ENCODE measurements at regions not wholly inside any gene's neighbourhood (a gene's known extent, or its start where the extent isn't known, plus 50 kb on each side); places are given as distances from the start of the nearest gene placed in this dataset.
A peak's percentile ranks its signal among the peaks of the same experiment; 100 is the strongest.

DNA sequence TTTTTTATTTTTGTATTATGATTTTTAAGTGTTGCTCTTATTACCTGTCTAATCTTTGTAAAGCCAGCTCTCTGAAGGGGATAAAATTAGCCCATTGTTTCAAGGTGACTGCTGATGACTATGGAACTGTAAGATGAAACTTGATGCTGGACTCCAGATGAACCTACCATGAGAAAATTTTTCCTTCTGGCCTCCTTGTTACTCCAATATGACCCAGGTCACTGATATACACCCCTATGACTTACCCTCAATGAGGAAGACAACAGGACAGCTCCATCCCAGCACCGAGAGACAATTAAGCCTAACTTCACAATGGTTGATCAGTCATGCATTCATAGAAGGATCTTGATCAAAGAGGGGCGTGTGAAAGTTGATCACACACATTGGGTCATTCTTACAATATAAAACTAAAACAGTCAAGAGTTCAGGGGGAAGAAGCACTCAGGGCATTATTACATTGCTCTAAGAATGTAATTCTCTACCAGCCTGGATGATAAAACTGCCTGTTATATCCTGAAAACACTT, 230.8 kb upstream of the AGTR2 start (continued):
- TF ChIP-seq, protein P1, sequence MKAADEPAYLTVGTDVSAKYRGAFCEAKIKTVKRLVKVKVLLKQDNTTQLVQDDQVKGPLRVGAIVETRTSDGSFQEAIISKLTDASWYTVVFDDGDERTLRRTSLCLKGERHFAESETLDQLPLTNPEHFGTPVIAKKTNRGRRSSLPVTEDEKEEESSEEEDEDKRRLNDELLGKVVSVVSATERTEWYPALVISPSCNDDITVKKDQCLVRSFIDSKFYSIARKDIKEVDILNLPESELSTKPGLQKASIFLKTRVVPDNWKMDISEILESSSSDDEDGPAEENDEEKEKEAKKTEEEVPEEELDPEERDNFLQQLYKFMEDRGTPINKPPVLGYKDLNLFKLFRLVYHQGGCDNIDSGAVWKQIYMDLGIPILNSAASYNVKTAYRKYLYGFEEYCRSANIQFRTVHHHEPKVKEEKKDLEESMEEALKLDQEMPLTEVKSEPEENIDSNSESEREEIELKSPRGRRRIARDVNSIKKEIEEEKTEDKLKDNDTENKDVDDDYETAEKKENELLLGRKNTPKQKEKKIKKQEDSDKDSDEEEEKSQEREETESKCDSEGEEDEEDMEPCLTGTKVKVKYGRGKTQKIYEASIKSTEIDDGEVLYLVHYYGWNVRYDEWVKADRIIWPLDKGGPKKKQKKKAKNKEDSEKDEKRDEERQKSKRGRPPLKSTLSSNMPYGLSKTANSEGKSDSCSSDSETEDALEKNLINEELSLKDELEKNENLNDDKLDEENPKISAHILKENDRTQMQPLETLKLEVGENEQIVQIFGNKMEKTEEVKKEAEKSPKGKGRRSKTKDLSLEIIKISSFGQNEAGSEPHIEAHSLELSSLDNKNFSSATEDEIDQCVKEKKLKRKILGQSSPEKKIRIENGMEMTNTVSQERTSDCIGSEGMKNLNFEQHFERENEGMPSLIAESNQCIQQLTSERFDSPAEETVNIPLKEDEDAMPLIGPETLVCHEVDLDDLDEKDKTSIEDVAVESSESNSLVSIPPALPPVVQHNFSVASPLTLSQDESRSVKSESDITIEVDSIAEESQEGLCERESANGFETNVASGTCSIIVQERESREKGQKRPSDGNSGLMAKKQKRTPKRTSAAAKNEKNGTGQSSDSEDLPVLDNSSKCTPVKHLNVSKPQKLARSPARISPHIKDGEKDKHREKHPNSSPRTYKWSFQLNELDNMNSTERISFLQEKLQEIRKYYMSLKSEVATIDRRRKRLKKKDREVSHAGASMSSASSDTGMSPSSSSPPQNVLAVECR (CRISPR knock-in tag; IDR thresholded peaks at IDR 0.05; ENCODE audit: borderline replicate concordance): no peak

DNA sequence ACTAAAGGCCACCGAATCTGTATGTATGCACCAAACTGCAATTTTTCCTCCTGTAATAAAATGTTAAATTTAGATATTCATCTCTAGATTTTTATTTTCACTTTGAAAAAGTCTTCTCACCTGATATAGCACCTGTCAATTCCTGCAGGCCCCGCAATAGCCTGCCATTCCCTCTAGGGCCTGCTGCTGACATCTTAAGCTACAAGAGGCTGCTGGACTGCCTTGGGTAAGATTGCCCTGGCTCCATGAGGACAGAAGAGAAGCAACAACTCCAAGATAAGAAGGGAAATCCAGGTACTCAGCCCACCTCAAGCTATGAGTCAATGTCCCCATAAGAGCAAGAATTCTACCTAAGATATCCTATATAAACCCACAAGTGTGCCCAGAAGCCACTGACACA, 230.2 kb upstream of the AGTR2 start:
- DNase-seq (ENCODE audit: low spot score) (no peak), FAIRE-seq (no peak), ATAC-seq (peak; percentile 58)
- CTCF ChIA-PET (ENCODE audit: low intra/inter-chr PET ratio, low total read pairs): no interaction called here
- no peaks in the 10 kb centered on the region for H4K20me1 ChIP-seq (ENCODE audit: insufficient read depth, low read length)
- H2AFZ ChIP-seq (ENCODE audit: low read length): no peak overlapping the region
- no peaks in the 10 kb centered on the region for H3K79me2 ChIP-seq (ENCODE audit: insufficient read depth, low read length)
- no peak overlapping the region for H3K27ac ChIP-seq (ENCODE audit: extremely low read length, insufficient read depth, low read length)
- peaks cover 22% of the 10 kb centered on the region for H3K4me1 ChIP-seq (ENCODE audit: insufficient read depth, low read length)
- H3K4me3 ChIP-seq (replicated peaks in 1 of 3; ENCODE audit: insufficient read depth in 1 of 3, low read depth in 2 of 3, low read length in 3 of 3): no peak overlapping the region; a peak in 1 of 6 replicates
- TF ChIP-seq, protein P2, sequence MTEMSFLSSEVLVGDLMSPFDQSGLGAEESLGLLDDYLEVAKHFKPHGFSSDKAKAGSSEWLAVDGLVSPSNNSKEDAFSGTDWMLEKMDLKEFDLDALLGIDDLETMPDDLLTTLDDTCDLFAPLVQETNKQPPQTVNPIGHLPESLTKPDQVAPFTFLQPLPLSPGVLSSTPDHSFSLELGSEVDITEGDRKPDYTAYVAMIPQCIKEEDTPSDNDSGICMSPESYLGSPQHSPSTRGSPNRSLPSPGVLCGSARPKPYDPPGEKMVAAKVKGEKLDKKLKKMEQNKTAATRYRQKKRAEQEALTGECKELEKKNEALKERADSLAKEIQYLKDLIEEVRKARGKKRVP (CRISPR knock-in tag; IDR thresholded peaks at IDR 0.05): no peak
- TF ChIP-seq ZNF839 (CRISPR knock-in tag; IDR thresholded peaks at IDR 0.05; ENCODE audit: borderline replicate concordance): no peak
- TF ChIP-seq YEATS4 (CRISPR knock-in tag; IDR thresholded peaks at IDR 0.05; ENCODE audit: borderline replicate concordance): no peak
- TF ChIP-seq ZNF768 (CRISPR knock-in tag; IDR thresholded peaks at IDR 0.05): no peak
- no peak for TF ChIP-seq RORA (CRISPR knock-in tag; IDR thresholded peaks at IDR 0.05)
- no peak for TF ChIP-seq ZNF703 (CRISPR knock-in tag; IDR thresholded peaks at IDR 0.05; ENCODE audit: borderline replicate concordance)
- TF ChIP-seq PHF21A (CRISPR knock-in tag; IDR thresholded peaks at IDR 0.05): no peak
- TF ChIP-seq, protein P3, sequence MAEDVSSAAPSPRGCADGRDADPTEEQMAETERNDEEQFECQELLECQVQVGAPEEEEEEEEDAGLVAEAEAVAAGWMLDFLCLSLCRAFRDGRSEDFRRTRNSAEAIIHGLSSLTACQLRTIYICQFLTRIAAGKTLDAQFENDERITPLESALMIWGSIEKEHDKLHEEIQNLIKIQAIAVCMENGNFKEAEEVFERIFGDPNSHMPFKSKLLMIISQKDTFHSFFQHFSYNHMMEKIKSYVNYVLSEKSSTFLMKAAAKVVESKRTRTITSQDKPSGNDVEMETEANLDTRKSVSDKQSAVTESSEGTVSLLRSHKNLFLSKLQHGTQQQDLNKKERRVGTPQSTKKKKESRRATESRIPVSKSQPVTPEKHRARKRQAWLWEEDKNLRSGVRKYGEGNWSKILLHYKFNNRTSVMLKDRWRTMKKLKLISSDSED (CRISPR knock-in tag; IDR thresholded peaks at IDR 0.05): no peak
- intact Hi-C loops (cut with micrococcal nuclease; ENCODE audit: unreplicated experiment) (no loop called here), in situ Hi-C loops (cut with HindIII; ENCODE audit: extremely low pct_ligation_motif_present, low pct_unique_long_range_greater_than_20kb) (no loop called here)
- no peak overlapping the region for H3K9ac ChIP-seq (ENCODE audit: insufficient read depth, low read depth, low read length)
- POLR2A ChIA-PET: no interaction called here
- no peaks in the 10 kb centered on the region for H3K9me3 ChIP-seq (ENCODE audit: low read length)
- no peaks in the 10 kb centered on the region for H3K27me3 ChIP-seq (ENCODE audit: control insufficient read depth in 1 of 2, insufficient read depth in 2 of 2, low read length in 2 of 2)
- BruUV-seq (replicated peaks): no TSS peak
- WGBS (ENCODE audit: low lambda C conversion rate): 3% methylated on average over 2 of the region's 2 CpGs
- H3K36me3 ChIP-seq (replicated peaks in 1 of 2; ENCODE audit: control insufficient read depth in 1 of 2, insufficient read depth in 2 of 2, low read length in 2 of 2): no peaks in the 10 kb centered on the region
- peak overlapping the region; percentile 84 for H3K4me2 ChIP-seq (ENCODE audit: low read depth, low read length)
